ENCODE measurements at regions not wholly inside any gene's neighbourhood (a gene's known extent, or its start where the extent isn't known, plus 50 kb on each side); places are given as distances from the start of the nearest gene placed in this dataset.

DNA sequence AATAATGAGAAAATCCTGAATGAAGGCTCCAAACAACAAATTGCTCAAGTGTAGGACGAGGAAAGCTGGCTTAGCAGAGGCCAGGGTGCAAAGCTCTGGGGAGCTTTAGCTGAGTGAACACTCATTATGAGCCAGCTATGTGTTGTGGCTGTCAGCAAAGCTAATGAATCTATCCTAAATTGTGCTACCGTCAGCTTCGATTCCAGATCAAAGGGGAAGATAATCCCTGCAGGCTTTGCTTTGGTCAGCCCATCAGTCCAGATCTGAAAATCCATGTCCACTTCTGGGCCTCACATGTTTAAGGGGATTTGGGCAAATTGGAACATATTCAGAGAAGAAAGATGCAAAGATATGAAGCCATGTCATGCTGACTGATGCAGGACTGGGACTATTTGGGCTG lies 180.9 kb upstream of the ZBED5 start:
- DNase-seq: no peak

DNA sequence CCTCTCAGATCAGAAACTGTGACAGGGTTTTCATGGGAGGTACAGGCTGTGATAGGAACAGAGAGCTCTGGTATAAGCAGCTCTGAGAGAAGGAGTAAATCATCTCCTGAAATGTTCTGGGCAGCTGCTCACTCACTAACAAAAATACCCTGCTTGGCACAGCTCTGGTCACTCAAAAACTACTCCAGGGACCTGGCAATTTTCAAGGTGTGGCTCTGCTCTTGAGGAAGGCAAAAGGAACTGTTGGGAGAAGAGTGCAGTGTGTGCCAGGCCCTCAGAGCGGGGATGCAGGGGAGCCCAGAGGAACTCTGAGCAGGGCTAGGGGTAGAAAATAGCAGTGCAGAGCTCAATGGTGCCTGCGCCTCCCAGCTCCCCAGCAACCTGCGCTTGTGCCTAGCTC lies 180.5 kb upstream of the ZBED5 start:
- no peak for DNase-seq

DNA sequence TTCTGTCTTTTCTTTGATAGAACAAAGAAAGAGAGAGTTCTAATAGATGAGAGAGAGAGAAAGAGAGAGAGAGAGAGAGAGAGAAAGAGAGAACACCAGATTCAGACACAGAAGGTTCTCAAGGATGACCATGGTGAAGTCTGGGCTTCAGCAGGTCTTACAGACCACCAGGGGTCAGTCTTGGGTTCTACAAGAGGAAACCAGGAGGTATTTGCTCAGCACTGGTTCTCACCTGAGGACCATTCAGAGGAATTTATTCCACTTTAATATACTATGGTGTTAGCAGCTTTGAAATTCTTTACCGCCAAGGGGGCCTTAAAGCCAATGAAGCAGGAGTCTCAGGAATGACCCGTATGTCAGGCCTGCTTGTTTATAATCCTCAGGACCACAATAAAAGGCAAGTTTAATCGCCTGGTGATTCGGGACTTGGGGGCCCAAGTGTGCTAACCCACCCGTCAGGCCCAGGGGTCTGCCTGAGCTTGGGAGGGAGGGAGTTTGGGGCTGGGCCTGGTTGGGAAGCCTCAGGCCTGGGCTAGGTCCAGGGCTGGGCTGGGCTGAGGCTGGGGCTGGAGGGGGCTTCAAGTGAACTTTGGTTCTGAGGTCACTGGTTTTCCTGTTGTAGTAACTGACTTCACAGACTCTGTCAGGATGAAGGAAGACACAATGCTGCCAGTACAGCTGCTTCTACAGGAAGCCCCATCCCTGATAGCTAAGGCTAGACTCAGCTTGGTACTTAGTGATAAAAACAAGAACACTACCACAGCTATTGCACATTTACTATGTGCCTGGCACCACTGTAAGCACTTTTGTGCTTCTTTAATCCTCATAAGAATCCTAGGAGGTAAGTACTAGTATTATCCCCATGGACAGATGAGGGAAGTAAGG lies 179.2 kb upstream of the ZBED5 start:
- DNase-seq: no peak

DNA sequence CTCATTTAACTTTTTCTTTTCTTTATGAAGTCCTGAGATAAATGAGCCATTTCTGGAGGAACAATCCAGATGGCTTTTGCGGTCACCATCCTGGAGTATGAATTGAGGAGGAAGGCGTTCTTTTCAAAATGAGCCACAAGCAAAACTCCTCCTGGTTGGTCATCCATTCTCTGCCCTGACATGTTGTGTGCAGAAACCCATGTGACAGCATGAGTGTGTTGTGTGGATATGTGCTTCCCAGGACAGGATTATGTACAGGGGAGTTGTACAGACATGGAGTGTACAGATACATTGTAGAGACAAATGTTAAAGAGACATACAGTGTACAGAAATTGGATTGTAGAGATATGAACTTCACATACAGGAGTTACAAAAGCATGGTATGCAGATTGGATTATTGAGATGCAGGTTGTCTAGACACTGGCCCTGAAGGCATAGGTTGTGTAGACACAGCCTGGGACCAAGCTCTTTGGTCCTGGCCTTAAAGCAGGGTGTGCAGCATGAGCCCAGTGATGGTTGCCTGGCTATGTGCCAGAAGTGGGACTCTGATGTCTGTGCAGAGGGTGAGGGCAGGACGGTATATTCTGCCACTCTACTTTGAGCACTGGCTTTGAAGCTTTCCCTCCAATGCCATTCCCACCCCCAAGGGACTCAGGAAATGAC lies 178.5 kb upstream of the ZBED5 start:
- DNase-seq: no peak

- no peak for DNase-seq
These were observed 177.5 kb upstream of the ZBED5 start for GRCh38 chr11:11035331-11035730.

DNA sequence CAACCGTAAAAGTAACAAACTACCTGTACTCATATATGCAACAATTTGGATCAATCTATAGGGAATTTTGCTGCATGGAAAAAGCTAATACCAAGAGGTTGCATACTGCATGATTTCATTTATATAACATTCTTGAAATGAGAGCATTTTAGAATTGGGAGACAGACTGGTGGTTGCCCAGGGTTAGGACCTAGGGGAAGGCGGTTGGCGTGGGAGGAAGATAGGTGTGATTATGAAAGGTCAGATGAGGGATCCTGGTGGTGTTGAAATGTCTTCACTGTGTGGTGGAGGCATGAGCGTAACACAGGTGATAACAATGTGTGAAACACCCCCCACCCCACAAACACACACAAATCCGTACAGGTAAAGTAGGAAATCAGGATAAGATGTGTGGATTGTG lies 176.6 kb upstream of the ZBED5 start:
- DNase-seq: no peak

DNA sequence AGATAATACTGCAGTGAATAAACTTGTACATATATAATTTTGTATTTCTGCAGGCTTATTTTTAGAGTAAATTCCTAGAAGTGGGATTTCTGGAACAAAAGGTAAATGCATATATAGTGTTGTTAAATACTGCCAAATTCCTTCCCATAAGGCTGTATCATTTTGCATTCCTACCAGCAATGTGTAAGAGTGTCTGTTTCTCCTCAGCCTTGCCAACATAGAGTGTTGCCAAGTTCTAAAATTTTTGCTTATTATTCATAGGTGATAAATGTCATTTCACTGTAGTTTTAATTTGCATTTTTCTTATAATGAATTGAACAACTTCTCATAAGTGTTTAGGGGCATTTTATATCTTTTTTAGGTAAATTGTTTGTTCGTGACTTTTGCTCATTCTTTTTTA lies 174.2 kb upstream of the ZBED5 start:
- DNase-seq: no peak

GRCh38 chr11:11029027-11029426 lies 171.2 kb upstream of the ZBED5 start:
- no peak for DNase-seq

GRCh38 chr11:11028017-11028692 lies 170.3 kb upstream of the ZBED5 start:
- peak; percentile 24 for DNase-seq

DNA sequence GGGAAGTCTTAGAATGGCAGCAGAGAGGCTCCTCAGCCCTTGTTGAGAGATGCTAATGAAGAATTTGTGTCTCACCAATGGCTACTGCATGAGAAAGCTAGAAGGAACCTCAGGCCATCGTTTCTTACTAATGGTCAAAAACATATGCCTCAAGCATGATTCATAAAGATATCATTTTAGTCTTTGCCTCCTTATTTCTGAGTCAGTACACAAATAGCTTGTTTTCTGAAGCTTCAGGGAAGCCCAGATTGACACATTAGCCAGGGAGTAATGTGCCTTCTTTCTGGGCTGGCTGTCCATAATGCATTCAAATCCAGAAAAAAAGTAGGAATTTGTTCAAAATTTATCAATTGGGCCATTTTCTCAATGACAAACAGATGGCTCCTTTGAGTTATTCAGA lies 169.4 kb upstream of the ZBED5 start:
- no peak for DNase-seq

DNA sequence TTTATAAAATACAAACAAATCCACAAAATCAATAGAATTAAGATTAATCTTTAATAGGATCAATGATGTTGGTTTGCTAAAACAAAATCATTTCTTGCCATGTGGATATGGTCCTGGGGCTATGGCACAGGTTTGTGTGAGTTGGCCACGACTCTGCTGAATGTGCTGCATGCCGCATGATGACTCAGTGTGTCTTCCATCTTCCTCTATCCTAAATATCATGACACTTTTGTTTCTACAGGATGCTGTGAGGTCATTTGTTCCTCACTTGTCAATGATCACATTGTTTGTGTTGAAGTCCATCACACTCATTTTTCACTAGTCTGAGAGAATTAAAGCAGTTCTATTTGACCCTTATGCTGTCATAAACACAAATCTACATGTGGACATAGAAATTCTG lies 167.2 kb upstream of the ZBED5 start:
- no peak for DNase-seq

DNA sequence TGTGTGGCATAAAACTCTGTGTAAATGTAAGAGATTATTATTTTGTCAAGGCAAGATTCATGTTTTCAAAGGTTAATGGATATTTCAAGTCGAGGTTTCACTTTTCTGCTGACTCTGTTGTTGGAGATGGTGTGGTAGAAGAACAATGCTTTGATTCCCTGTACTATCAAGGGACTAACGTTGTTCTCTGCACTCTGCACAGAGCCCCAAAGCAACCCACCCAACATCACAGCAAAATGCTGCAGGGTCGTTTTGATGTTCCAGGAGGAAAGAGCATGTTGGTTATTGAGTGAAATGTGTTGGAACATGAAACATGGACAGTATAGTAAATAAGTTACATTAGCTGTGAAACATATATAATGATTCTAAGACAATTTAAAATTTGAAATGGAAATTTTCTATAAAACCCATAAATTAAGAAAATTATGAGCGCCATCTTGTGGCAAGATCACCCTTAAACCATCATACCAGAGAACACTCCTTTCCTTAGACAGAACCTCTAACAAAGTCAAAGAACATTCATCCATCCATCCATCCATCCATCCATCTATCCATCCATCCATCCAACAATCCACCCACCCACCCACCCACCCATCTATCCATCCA lies 164.4 kb upstream of the ZBED5 start:
- no peak for DNase-seq

- no peak for DNase-seq
These were observed 163.7 kb upstream of the ZBED5 start for GRCh38 chr11:11021563-11021962.

- DNase-seq: no peak
These were observed 162.9 kb upstream of the ZBED5 start for GRCh38 chr11:11020747-11021149.

- no peak for DNase-seq
These were observed 162.4 kb upstream of the ZBED5 start for GRCh38 chr11:11020219-11020726.

DNA sequence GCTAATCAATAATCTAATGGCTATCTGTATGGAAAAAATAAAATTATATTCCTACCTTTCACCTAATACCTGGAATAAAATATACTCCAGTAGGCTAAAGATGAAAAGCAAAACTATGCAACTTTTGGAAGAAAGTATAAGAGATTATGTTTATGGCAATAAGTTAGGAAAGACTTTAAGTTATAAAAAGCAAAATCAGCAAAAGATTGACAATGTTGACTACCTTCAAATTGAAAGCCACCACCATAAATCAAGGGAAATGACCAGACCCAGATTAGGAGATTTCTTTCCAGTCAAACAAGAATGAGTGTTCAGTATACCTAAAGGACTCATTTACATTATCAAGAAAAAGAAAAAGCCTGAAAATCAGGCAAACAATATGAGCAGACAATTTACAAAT lies 159.1 kb upstream of the ZBED5 start:
- no peak for DNase-seq

DNA sequence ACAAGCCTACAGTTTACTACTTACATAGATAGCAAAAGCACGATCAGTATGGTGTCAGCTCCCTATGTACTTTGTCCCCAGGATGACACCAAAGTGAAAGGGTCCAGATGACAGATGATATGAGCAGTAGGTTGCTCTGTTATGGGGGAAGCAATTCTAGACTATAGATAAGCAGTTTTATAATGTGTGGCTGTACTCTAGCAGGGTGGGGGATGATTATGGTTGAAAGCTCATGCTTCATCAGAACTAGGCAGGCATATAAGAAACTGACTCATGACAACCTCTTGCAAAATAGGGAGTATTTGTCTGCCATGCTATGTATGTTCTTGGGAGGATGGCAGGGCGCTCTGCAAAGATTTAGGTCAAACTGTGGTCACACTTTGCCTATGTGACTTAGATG lies 158.2 kb upstream of the ZBED5 start:
- no peak for DNase-seq

DNA sequence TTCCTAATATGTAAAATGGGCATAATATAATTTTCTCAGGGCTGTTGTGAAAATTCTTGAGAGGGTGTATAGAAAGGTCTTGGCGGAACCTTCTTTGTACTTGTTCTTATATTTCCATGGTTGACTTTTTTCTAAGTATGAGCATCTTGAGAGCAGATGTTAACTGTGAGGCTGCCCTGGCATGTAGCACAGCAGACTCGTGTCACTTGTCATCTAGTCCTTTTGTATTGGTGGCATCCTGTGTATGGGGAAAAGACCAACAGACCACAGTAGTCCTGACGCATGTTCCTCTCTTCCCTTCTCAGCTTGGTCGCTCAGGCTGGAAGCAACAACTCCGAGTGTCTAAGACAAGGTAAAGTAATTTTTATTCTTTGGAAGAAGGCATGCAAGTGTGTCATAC lies 153.8 kb upstream of the ZBED5 start:
- no peak for DNase-seq

DNA sequence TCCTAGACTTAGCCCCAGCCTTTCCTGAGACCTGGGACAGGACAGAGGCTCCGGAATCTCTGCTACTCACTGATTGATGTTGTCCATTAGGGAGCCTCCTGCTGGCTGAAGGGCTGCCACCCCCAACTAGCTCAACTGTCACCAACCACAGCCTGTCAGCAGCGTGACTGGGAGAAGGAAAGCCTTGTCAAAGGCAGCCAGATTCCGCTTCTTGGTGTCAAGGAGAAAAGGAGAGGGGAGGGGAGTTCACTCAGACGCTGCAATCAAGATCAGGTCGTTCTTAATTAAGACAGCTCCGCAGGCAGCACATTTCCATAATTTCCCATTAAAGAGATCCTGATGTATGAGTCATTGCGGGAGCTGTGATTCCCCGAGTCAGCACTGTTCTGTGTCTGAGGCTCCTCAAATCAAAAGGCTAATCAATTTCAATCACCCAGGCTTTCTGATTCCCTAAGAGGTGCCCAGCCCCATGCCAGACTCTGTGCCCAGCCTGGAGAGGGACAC lies 152.8 kb upstream of the ZBED5 start:
- no peak for DNase-seq

DNA sequence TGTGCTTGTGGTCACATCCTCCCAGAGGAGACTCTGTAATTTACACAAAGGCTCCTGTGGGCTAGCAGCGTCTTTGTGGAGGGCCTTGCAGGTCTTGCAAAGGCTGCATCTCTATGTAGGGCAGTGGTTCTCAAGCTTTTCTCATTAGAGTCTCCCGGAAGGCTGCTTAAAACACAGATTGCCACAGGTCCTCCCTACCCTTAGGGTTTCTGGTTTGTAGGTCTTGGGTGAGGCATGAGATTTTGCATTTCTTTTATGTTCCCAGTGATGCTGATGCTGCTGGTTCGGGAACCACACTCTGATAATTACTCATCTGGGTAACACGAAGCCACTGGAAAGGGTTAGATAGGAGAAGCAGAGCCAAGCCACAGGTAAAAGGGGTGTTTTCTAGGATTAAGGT lies 151.3 kb upstream of the ZBED5 start:
- DNase-seq: no peak

- DNase-seq: no peak
These were observed 146.2 kb upstream of the ZBED5 start for GRCh38 chr11:11004069-11004468.

- no peak for DNase-seq
These were observed 145.4 kb upstream of the ZBED5 start for GRCh38 chr11:11003226-11003625.
